ENCODE measurements at regions not wholly inside any gene's neighbourhood (a gene's known extent, or its start where the extent isn't known, plus 50 kb on each side); places are given as distances from the start of the nearest gene placed in this dataset.
"Not testable (repeated sequence)": the region's sequence is repeated elsewhere in the genome, so short reads cannot be mapped to it uniquely, and the experiment has no call there.

DNA sequence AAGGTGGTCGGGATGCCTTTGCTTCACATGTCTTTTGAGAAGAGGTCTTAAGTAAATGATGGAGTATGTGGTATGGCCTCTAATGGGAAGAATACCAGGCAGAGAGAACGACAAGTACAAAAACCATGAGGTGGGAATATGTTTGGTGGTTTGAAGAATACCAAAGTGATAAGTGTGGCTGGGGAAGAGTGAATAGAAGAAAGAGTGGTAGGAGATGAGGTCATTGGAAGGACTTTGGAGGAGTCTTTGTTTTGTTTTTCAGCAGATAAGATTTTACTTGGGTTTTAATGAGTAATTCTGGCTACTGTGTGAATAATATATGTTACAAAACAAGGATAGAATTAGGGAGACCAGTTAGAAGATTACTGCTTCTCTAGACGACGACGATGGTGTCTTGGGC, 515.4 kb downstream of the RAB38 start:
- no peak overlapping the region for H3K4me3 Mint-ChIP-seq
- H3K4me1 Mint-ChIP-seq (ENCODE audit: low read depth) = no peaks in the 10 kb centered on the region
- H3K27ac Mint-ChIP-seq = no peak overlapping the region
- DNase-seq = no peak
- H3K9me3 Mint-ChIP-seq = peaks cover 2% of the 10 kb centered on the region
- no peaks in the 10 kb centered on the region for H3K27me3 Mint-ChIP-seq (ENCODE audit: low read depth)
- CTCF ChIA-PET = no interaction called here
- no peaks in the 10 kb centered on the region for H3K36me3 Mint-ChIP-seq (ENCODE audit: low read depth)
- intact Hi-C loops (cut with micrococcal nuclease) = no loop called here

DNA sequence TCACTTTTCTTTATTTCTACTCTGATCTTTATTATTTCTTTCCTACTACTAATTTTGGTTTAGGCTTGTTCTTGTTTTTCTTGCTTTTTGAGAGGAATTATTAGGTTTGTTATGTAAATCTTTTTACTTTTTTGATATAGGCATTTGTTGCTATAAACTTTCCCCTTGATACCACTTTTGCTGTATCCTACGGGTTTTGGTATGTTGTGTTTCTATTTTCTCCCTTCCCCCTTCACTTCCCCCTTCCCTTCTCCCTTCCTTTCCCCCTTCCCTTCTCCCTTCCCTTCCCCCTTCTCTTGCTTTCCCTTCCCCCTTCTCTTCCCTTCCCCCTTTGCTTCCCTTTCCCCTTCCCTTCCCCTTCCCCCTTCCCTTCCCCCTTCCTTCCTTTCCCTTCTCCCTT, 529.6 kb downstream of the RAB38 start:
- DNase-seq = no peak
- Mint-ChIP-seq H3K27ac (no peak overlapping the region), H3K4me3 (no peak overlapping the region), H3K27me3 (ENCODE audit: low read depth) (peaks cover 3% of the 10 kb centered on the region), H3K4me1 (ENCODE audit: low read depth) (no peaks in the 10 kb centered on the region), H3K9me3 (peaks cover 1% of the 10 kb centered on the region), H3K36me3 (ENCODE audit: low read depth) (no peaks in the 10 kb centered on the region)
- intact Hi-C loops (cut with micrococcal nuclease) = no loop called here
- CTCF ChIA-PET = no interaction called here

DNA sequence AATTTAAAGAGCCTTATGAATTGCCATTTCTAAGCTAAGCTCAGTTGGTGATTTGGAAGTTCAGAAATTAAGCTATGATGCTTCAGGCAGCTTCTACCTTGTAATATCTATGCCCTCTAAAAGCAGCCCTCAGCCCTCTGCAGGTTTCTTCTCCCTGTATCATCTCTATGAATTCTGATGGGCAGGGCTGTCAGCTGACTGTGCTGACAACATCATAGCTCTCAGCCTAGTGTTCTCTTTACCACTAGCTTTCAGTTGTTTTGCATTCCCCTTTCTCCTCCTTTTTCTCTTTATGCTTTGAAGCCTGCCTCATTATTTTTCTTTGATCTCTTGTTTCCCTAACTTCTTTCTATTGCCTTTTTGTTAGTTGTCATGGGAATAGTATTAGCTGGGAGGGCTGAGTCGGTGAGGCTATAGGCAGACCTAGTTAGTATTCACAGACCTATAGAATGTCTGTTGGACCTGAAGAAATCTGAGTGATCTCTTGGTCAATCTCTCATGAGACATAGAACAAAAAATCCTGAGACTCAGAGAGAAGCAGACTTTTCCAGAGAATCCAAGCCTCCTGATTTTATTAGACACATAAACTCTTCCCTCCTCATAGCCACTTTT, 535.4 kb downstream of the RAB38 start:
- no peaks in the 10 kb centered on the region for H3K36me3 Mint-ChIP-seq (ENCODE audit: low read depth)
- H3K9me3 Mint-ChIP-seq = peaks cover 1% of the 10 kb centered on the region
- intact Hi-C loops (cut with micrococcal nuclease) = no loop called here
- H3K4me3 Mint-ChIP-seq = no peak overlapping the region
- no peak for DNase-seq
- H3K27ac Mint-ChIP-seq = no peak overlapping the region
- H3K27me3 Mint-ChIP-seq (ENCODE audit: low read depth) = no peaks in the 10 kb centered on the region
- CTCF ChIA-PET = no interaction called here
- H3K4me1 Mint-ChIP-seq (ENCODE audit: low read depth) = no peaks in the 10 kb centered on the region

DNA sequence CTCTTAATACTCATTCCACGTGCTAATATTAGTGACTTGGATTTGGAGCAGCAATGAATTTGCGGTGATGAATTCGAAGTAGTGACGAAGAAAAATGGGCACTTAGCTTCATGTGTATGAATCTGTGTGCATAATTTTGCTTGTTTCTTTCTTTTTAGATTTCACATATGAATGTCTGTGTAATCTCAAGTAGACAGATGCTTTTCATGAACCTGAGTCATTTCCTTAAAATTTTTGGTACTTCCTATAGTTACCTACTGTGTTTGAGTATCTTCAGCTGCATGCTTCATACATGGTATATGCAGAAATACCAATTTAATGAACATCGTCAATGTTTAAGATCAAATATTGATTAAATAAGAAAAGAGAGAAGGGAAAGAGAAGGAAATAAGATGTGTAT, 540.2 kb downstream of the RAB38 start:
- no peak overlapping the region for H3K27ac Mint-ChIP-seq
- DNase-seq = no peak

DNA sequence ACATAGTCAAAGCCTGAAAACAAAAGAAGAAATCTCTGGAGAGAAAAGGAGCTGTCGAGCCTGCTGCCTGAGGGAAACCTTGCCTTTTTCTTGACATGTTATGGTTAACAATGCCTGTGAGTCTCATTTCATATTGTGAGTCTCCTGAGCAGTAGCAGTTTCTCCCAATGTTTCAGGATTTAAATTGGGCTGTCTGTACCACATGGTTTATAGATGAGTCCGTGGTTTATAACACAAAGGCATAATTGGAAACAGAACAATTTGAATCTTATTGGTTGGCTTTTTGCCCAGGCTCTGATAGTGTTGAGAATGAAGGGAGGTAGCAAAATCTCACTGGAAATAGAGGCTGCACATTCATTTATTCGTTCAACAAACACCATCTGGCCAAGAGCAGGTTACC, 540.9 kb downstream of the RAB38 start:
- Mint-ChIP-seq H3K36me3 (ENCODE audit: low read depth) (no peaks in the 10 kb centered on the region), H3K9me3 (peaks cover 2% of the 10 kb centered on the region), H3K27ac (no peak overlapping the region), H3K27me3 (ENCODE audit: low read depth) (no peaks in the 10 kb centered on the region), H3K4me3 (no peak overlapping the region), H3K4me1 (ENCODE audit: low read depth) (no peaks in the 10 kb centered on the region)
- CTCF ChIA-PET = no interaction called here
- intact Hi-C loops (cut with micrococcal nuclease) = no loop called here
- DNase-seq = no peak

More for the DNA sequence above, 540.2 kb downstream of the RAB38 start:
- intact Hi-C loops (cut with micrococcal nuclease) = no loop called here
- Mint-ChIP-seq H3K36me3 (ENCODE audit: low read depth) (no peaks in the 10 kb centered on the region), H3K4me1 (ENCODE audit: low read depth) (no peaks in the 10 kb centered on the region), H3K4me3 (no peak overlapping the region), H3K9me3 (no peaks in the 10 kb centered on the region), H3K27me3 (ENCODE audit: low read depth) (no peaks in the 10 kb centered on the region)
- CTCF ChIA-PET = no interaction called here

DNA sequence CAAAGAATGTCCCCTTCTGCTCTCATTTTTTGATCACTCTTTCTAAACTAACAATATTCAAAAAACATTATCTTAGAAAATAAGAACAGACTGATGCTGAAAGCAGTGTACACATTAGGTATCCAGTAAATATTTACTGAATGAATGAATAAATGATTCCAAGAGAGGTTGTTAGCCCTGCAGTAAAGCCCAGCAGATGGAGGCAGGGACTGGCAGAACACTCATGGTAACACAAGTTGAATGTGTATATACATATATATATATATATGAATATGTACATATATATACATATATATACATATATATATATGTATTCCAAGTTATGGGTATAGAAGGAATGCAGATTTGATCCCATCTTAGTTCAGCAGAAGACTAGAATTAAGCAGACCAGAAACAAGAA, 546.3 kb downstream of the RAB38 start:
- H3K36me3 Mint-ChIP-seq (ENCODE audit: low read depth) = no peaks in the 10 kb centered on the region
- intact Hi-C loops (cut with micrococcal nuclease) = no loop called here
- no peaks in the 10 kb centered on the region for H3K4me1 Mint-ChIP-seq (ENCODE audit: low read depth)
- H3K27ac Mint-ChIP-seq = no peak overlapping the region
- CTCF ChIA-PET = no interaction called here
- peaks cover 8% of the 10 kb centered on the region for H3K9me3 Mint-ChIP-seq
- H3K27me3 Mint-ChIP-seq (ENCODE audit: low read depth) = no peaks in the 10 kb centered on the region
- no peak overlapping the region for H3K4me3 Mint-ChIP-seq
- no peak for DNase-seq

DNA sequence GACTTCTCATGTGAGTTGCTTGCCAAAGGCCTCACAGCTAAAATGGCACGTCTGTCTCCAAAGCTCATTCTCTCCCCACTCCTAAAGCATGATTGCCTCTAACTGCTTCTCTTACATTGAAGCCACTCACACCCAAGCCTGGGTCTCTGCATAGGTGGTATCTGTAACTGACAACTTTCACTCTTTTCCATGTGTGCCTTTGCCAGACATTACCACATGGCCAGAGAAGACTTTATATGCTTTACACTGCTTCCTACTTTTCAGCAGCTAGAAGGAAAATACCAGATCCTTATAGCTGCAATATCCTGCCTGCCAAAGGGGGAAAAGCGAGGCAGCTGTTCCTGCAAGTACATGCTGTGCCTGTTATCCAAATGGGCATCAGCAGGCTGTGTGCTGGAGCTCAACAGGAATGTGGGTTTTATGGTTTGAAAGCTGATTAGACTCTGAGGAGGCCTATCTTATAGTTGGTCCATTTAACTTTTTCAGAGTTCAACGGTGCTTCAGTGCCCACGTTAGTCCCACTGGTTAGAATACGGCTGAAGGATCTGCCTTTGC, 547.1 kb downstream of the RAB38 start:
- no peaks in the 10 kb centered on the region for H3K27me3 Mint-ChIP-seq (ENCODE audit: low read depth)
- no peak for DNase-seq
- intact Hi-C loops (cut with micrococcal nuclease) = no loop called here

DNA sequence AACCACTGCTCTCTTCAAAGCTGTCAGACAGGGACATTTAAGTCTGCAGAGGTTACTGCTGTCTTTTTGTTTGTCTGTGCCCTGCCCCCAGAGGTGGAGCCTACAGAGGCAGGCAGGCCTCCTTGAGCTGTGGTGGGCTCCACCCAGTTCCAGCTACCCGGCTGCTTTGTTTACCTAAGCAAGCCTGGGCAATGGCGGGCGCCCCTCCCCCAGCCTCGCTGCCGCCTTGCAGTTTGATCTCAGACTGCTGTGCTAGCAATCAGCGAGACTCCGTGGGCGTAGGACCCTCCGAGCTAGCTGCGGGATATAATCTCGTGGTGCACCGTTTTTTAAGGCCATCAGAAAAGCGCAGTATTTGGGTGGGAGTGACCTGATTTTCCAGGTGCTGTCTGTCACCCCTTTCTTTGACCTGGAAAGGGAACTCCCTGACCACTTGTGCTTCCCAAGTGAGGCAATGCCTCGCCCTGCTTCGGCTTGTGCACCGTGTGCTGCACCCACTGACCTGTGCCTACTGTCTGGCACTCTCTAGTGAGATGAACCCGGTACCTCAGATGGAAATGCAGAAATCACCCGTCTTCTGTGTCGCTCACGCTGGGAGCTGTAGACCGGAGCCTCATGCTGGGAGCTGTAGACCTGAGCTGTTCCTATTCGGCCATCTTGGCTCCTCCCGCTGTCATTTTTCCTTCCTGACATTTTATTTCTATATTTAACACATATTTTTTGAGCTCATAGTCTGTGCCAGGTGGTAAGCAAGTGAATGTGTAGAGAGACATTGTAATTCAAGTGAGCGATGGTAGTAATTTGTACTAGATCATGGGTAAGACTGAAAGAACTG, 551.5 kb downstream of the RAB38 start:
- H3K4me1 Mint-ChIP-seq (ENCODE audit: low read depth); CTCF ChIA-PET; DNase-seq; intact Hi-C loops (cut with micrococcal nuclease); H3K27me3 Mint-ChIP-seq (ENCODE audit: low read depth); H3K9me3 Mint-ChIP-seq; H3K4me3 Mint-ChIP-seq; H3K36me3 Mint-ChIP-seq (ENCODE audit: low read depth); H3K27ac Mint-ChIP-seq: not testable (repeated sequence)

More for the DNA sequence above, 547.1 kb downstream of the RAB38 start:
- no peak overlapping the region for H3K4me3 Mint-ChIP-seq
- CTCF ChIA-PET = no interaction called here
- no peaks in the 10 kb centered on the region for H3K4me1 Mint-ChIP-seq (ENCODE audit: low read depth)
- H3K27ac Mint-ChIP-seq = no peak overlapping the region
- H3K36me3 Mint-ChIP-seq (ENCODE audit: low read depth) = no peaks in the 10 kb centered on the region
- peaks cover 8% of the 10 kb centered on the region for H3K9me3 Mint-ChIP-seq

DNA sequence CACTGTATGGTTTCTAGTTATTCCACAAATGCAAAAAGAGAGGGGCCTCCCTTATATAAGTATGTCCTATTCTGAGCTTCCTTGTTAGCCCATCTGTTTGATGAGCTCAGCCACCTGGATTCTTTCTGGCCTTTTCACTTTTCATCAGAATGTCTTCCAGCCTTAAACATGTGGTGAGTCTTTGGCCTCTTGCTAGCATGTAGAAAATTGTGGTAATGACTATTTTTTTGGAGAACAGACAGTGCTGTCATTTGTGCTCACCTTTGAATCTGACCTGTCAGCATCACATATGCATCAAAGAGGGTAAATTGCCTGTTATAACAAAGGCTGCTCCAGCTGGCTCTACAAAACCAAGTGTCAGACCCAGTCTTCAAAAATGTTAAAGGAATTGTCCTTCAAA, 558.7 kb downstream of the RAB38 start:
- no peaks in the 10 kb centered on the region for H3K36me3 Mint-ChIP-seq (ENCODE audit: low read depth)
- intact Hi-C loops (cut with micrococcal nuclease) = no loop called here
- no peak for DNase-seq
- H3K4me3 Mint-ChIP-seq = no peak overlapping the region
- CTCF ChIA-PET = no interaction called here
- H3K4me1 Mint-ChIP-seq (ENCODE audit: low read depth) = no peaks in the 10 kb centered on the region
- peaks cover 4% of the 10 kb centered on the region for H3K9me3 Mint-ChIP-seq
- no peaks in the 10 kb centered on the region for H3K27me3 Mint-ChIP-seq (ENCODE audit: low read depth)
- H3K27ac Mint-ChIP-seq = no peak overlapping the region

DNA sequence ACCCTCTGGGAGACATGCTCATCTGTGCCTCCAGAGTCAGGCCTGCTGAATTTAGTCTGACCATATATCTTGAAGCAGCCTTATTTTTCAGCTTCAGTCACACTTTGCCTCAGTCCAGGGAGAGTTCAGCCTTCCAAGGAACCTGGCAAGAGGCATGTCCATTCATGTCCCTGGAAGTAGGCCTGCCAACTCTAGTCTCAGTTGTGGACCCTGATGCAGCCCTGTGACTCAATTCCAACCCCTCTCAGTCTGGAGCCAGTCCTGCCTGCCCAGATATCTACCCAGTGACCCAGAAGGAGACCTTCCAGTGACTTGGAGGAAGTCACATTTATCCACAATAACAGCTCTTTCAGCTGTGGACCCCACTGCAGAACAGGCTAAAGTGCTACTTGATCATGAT, 566.6 kb downstream of the TMEM135 start:
- CTCF ChIA-PET = no interaction called here
- H3K27ac Mint-ChIP-seq = no peak overlapping the region
- H3K4me3 Mint-ChIP-seq = no peak overlapping the region
- intact Hi-C loops (cut with micrococcal nuclease) = no loop called here
- no peaks in the 10 kb centered on the region for H3K36me3 Mint-ChIP-seq (ENCODE audit: low read depth)
- H3K27me3 Mint-ChIP-seq (ENCODE audit: low read depth) = no peaks in the 10 kb centered on the region
- H3K4me1 Mint-ChIP-seq (ENCODE audit: low read depth) = no peaks in the 10 kb centered on the region
- H3K9me3 Mint-ChIP-seq = no peaks in the 10 kb centered on the region
- DNase-seq = no peak

DNA sequence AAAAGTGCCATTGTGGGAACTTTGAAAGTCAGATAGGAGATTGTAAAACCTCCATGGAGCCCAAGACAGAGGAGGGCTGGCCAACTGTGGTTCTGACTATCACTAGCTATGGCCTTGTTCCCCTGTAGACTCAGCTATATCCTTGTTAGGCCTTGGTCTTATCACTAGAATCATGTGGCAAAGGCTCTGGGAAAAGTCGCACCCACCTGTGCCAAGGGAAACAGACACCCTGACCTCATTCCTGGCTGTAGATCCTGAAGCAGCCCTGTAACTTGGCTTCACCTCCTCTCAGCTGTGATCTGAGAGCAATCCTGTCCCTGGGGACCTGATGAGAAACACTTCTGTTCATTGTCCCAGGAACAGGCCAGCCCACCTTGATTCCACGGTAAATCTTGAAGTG, 566.2 kb downstream of the TMEM135 start:
- Mint-ChIP-seq H3K9me3 (no peaks in the 10 kb centered on the region), H3K27me3 (ENCODE audit: low read depth) (no peaks in the 10 kb centered on the region), H3K4me3 (no peak overlapping the region), H3K4me1 (ENCODE audit: low read depth) (no peaks in the 10 kb centered on the region), H3K27ac (no peak overlapping the region), H3K36me3 (ENCODE audit: low read depth) (no peaks in the 10 kb centered on the region)
- CTCF ChIA-PET = no interaction called here
- DNase-seq = no peak
- intact Hi-C loops (cut with micrococcal nuclease) = no loop called here

DNA sequence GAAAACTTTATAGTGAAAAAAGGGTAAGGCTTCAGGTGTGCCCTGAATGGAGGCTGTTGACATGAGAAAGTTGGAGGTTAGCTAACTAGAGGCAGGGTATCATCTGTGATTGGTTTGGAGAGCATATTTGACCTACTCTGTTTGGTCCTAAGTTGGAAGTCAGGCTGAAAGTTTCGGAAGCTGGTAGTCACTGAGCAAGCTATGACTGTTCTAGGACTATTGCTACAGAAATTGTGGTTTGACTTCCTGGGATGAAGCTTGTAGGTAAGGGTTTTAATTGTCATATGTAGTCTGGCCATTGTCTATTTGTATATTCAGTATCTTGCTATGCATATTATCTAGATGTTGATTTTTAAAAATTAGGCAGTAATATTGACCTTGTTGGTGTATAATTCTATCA, 565.0 kb downstream of the TMEM135 start:
- no peak for DNase-seq
- Mint-ChIP-seq H3K27me3 (ENCODE audit: low read depth) (no peaks in the 10 kb centered on the region), H3K27ac (no peak overlapping the region), H3K9me3 (no peaks in the 10 kb centered on the region), H3K4me1 (ENCODE audit: low read depth) (no peaks in the 10 kb centered on the region), H3K36me3 (ENCODE audit: low read depth) (no peaks in the 10 kb centered on the region), H3K4me3 (no peak overlapping the region)
- CTCF ChIA-PET = no interaction called here
- intact Hi-C loops (cut with micrococcal nuclease) = no loop called here

DNA sequence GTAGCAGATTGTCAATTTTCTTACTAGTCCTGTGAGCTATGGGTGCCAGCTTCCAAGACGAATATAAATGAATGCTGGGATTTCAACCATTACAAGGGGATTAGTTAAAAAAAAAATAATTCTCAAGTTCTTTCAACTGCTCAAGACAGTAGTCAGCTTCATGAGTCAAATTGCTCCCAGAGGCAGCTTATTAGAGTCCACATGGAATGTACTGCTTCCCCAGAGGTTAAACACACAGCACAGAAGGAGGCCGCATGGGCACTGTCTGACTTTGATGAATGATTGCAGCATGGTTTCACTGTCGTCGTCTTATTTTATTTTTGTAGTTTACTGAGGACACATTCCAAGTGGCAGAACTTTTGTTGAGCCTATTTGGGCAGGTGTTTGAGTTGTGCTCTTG, 563.2 kb downstream of the TMEM135 start:
- intact Hi-C loops (cut with micrococcal nuclease) = no loop called here
- Mint-ChIP-seq H3K4me3 (no peak overlapping the region), H3K27me3 (ENCODE audit: low read depth) (no peaks in the 10 kb centered on the region), H3K36me3 (ENCODE audit: low read depth) (no peaks in the 10 kb centered on the region), H3K4me1 (ENCODE audit: low read depth) (no peaks in the 10 kb centered on the region), H3K9me3 (no peaks in the 10 kb centered on the region), H3K27ac (no peak overlapping the region)
- DNase-seq = no peak
- CTCF ChIA-PET = no interaction called here
